H4 (cell line): ENCODE measurements at regions not wholly inside any gene's neighbourhood (a gene's known extent, or its start where the extent isn't known, plus 50 kb on each side); places are given as distances from the start of the nearest gene placed in this dataset.
A peak's percentile ranks its signal among the peaks of the same experiment; 100 is the strongest.

Experiments
- DNase-seq: peaks from one replicate; pipeline ENCODE4 v3.0.0-alpha.2; 2015; ENCODE audit warnings: low spot score

DNA sequence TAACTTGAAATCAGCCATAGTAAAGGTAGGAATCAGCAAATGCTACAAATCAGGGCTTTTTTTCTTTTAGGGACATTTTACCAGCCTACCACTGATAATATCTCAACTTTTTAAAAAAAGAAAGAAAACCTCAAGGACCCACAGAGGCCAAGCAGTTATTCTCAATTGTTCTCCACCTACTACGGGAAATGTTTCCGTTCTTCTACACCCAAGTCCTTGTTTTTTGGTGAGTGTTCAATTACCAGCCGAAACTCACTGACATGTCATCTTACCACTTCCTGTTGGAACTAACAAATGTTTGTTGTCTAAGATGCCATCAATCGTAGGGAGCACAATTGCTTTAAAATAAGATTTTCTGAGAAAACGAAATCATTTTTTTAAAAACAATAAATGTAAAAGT is 50.2 kb upstream of the CDK1 start:
- no peak for DNase-seq

DNA sequence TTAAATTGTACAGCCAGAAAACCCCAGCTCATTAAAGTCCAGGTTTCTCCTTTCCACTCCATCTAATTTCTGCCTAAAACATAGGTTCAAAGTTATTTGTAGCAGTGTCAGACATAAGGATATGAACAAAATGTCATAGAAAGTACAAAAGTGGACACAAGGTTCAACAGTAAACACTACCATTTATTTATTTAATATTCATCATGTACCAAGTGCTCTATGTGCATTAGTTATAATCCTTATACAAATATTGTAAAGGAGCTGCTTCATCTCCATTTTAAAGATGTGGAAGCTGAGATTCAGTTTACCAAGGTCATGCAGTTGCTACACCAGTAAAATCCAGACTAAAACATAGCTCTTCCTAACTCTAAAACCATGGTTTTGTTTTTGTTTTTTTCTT is 52.0 kb upstream of the CDK1 start:
- DNase-seq = no peak

GRCh38 chr10:60722623-60723022 is 55.7 kb upstream of the CDK1 start:
- no peak for DNase-seq

- DNase-seq = no peak
Observed at GRCh38 chr10:60719721-60720120, 58.6 kb upstream of the CDK1 start.

- DNase-seq = no peak
Observed at GRCh38 chr10:60718886-60719285, 59.4 kb upstream of the CDK1 start.

- peak; percentile 45 for DNase-seq
Observed at GRCh38 chr10:60717852-60718251, 60.4 kb upstream of the CDK1 start.

DNA sequence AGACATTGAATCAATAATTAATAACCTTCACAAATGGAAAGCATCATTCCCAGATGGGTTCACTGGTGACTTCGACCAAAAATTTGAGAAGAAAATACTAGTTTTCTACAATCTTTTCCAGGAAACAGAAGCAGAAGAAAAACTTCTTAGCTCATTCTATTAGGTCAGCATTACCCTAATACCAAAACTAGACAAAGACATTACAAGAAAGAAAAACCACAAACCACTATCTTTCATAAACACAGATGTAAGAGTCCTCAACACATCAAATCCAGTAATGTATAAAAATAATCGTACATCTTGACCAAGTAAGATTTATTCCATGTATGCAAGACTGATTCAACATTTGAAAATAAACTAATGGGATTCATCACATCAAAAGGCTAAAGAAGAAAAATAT is 64.0 kb upstream of the CDK1 start:
- DNase-seq = no peak

GRCh38 chr10:60711496-60711895 is 66.8 kb upstream of the CDK1 start:
- DNase-seq = no peak

DNA sequence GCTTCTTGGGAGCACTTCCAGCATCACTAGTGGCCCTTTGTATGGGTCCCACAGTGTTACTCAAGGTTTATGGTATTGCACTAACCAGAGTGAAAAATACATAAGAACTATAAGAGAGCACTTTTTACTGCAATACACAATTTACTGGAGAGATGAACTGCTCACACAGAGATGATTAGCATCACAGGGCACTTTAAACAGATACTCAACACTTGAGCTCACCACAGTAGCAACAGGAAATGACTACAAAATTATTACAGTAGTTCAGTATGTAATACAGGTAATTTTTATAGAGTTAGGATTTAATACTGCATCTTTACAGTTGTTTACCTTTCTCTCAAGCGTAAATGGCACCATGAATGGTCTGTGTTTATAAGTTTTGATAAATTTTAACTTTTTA is 68.2 kb upstream of the CDK1 start:
- DNase-seq = no peak

DNA sequence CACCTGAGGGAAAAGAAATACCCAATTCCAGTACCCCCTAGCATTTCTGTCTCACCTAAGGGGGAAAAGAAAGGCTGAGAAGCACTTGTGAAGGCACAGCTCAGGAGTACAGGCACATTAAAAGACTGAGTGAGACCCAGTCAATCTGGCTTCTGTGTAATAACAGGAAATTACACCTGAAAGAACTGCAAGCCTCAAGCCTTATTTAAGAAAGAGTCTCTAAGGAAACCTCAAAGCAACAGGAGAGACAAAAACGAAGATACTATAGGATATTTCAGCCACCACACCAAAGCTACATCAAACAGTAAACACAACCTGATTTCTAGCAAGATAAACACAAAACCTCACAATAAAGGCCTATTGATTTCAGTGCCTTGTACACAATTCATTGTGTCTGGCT is 69.6 kb upstream of the CDK1 start:
- no peak for DNase-seq

DNA sequence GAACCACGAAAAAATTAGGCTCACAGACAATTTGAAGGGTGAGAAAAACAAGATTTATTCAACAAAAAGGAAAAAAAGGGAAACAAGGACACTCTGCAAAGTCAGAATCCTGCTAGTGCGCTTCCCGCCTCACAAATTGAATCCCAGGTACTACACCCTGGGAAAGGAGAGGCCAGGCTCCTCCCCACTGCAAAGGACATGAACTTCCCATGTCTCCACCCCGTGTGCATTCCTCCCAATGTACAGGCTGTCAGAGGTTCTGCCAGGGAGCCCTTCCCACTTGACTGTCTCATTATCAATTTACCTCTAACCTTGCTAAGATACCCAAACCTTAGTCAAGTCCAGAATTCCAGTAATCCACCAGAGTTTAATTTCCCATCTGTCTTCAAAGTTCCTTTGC is 70.4 kb upstream of the CDK1 start:
- DNase-seq = no peak

- DNase-seq = no peak
Observed at GRCh38 chr10:60706146-60706545, 72.1 kb upstream of the CDK1 start.

DNA sequence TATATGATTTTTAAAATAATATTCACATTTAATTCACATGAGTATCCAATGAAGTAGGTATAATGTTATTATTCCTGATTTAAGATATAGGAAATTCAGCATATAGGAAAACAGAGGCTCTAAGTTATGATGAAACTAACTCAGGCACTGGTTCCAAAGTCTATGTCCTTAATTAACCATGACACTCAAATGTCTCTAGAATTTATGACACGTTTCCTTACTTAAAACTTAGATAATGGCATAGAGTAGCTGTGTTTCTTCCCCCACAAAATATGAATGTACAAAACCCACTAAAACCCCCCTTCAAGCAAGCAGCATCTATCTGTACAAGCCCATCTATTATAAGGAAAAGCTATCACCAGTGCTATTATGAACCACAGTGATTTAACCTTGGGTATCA is 72.9 kb upstream of the CDK1 start:
- DNase-seq = no peak

DNA sequence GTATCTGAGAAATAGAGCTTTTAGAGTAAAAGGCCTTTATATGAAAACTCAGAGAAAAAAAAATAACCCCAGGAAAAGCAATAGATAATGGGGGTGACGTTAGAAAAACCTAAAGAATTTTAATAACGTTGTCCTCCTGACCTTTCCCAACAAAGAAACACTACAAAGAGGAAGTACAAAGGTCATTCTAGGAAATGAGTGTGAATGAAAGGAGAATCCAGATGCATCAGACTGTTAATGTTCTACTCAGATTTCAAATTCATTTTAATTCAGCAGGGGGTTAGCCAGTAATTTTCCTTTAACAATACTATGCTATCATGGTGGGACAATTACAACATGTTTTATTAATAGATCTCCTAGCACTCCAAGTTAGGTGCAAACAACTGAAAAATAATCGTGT is 73.8 kb upstream of the CDK1 start:
- no peak for DNase-seq

DNA sequence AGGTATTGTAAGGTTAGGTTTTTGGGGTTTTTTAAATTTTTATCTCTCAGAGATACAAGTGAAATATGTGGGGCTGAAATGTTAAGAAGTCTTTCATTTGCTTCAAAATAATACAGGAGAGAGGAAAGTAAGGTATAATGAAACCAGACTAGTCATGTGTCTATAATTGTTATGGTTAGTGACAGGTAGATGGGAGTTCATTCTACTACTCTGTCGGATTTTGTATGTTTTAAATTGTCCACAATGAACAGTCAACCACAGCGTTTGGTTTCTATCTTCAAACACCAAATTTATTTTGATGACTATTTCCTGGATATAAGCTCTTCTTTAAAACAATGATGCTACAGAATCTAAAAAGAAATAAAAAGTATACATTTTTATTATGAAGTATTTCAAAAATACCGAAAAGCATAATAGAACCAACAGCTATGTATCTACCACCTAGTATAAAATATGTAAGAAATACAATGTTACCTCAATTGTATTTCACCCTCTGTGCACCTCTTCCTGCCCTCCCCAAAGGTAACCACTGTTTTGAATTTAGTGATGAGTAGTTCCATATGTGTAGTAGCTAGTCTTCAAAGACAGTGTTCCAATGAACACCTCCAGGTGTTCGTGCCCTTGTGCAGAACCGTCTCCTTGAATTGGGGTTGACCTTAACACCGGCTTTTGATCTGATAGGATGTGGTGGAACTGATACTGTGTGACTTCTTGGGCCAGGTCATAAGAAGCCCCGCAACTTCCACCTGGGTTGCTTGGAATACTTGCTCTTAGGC is 74.8 kb upstream of the CDK1 start:
- DNase-seq = no peak

- DNase-seq = no peak
Observed at GRCh38 chr10:60687679-60688078, 90.6 kb upstream of the CDK1 start.

- no peak for DNase-seq
Observed at GRCh38 chr10:60684091-60684490, 94.2 kb upstream of the CDK1 start.

DNA sequence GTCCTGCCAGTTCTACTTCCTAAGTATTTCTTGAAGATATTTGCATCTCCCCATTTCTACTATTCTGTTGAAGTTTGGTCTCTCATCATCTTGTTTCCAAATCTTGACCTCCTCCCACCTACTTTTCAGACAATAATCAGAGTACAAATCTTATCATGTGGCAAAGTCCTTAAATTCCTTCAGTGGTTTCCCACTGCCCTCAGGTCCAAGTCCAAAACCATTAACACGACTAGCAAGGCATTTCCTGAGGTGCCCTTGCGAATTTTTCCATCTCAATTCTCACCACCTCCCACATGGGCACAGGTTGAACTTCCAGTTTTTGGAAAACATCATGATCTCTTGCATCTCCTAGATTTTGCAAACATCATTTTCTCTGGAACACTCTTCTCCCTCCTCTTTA is 97.2 kb upstream of the CDK1 start:
- no peak for DNase-seq

DNA sequence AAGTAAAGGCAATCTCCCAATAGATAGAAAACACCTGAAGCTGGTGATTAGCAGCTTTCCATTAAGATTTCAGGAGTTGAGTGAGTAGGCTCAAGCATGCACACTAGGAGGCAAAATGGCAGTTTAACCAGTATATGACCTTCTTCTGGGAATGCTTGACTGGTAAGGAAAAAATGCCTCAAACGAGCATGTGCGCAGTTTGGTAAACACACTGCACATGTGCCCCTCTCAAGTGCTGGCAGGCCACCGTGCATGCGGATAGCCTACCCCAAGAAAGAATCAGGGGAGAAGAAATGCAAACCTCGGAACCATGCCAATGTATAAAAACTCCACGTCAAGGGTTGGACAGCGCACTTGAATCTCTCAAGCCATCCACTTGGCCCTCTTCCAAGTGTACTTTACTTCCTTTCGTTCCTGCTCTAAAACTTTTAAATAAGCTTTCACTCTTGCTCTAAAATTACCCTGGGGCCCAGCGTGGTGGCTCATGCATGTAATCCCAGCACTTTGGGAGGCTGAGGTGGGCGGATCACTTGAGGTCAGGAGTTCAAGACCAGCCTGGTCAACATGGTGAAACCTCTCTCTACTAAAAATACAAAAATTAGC is 98.8 kb upstream of the CDK1 start:
- DNase-seq = no peak

- no peak for DNase-seq
Observed at GRCh38 chr10:60678978-60679377, 99.3 kb upstream of the CDK1 start.

DNA sequence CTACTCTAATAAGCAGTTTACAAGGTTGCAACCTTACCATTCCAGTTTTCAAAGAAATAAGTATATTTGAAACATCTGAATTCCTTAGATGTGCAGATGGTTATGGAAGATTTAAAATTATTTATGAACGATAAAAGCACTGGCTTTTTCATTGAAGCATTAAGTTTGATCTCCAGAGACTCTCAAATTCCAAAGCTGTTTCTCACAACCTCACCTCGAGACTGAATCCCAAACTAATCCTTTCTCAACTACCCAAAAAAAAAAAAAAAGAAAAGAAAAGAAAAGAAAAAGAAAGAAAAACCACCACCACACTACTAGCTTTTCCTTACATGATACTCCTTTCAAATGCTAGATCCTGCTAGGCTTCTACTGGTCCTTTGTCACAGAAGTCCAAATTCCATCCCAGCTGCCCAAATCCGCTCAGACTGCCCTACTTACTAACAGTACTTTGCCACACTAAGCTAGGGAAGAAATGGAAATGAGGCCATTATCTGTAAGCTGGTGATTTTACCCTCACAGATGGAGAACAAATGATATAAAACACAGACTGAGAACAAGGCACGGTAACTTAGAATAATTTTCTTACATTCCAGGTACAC is 100.6 kb upstream of the CDK1 start:
- DNase-seq = no peak

DNA sequence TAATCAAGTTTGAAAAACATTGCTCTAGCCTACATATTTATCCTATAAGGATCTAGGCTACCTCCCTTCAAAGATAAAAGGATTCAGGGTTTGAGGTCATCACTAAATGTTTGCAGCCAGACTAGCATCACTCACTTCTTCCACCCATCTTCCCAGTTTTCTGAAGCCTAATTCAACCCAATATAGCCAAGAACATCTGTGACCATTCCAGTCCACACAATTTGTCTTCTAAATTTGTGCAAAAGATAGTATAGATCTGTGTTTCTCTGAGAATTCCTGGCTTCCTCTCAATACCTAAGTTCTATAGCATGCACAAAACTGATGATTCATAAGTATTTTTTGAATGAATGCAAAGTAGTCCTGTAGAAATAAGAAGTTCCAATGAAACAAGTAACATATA is 103.0 kb upstream of the CDK1 start:
- DNase-seq = no peak

- no peak for DNase-seq
Observed at GRCh38 chr10:60669501-60669900, 108.8 kb upstream of the CDK1 start.

DNA sequence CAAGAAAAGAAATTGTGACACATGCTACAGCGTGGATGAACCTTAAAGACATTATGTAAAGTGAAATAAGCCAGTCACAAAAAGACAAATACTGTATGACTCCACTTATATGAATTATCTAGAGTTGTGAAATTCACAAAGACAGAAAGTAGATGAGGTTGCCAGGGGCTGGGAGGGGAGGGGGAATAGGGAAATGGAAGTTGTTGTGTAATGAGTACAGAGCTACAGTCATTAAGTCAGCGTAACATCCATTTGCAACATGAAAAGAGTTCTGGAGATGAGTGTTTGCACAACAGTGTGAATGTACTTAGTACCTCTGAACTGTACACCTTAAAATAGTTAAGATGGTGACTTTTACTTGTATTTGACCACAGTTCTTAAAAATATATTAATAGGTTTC is 112.1 kb upstream of the CDK1 start:
- no peak for DNase-seq
